T follicular helper cell (primary cell): ENCODE measurements at regions not wholly inside any gene's neighbourhood (a gene's known extent, or its start where the extent isn't known, plus 50 kb on each side); places are given as distances from the start of the nearest gene placed in this dataset.
"Not testable (repeated sequence)": the region's sequence is repeated elsewhere in the genome, so short reads cannot be mapped to it uniquely, and the experiment has no call there.

ENCODE experiments used
- DNase-seq: peaks from one replicate; pipeline ENCODE4 v3.0.0-alpha.2; 2020; ENCODE audit warnings: low read depth

DNA sequence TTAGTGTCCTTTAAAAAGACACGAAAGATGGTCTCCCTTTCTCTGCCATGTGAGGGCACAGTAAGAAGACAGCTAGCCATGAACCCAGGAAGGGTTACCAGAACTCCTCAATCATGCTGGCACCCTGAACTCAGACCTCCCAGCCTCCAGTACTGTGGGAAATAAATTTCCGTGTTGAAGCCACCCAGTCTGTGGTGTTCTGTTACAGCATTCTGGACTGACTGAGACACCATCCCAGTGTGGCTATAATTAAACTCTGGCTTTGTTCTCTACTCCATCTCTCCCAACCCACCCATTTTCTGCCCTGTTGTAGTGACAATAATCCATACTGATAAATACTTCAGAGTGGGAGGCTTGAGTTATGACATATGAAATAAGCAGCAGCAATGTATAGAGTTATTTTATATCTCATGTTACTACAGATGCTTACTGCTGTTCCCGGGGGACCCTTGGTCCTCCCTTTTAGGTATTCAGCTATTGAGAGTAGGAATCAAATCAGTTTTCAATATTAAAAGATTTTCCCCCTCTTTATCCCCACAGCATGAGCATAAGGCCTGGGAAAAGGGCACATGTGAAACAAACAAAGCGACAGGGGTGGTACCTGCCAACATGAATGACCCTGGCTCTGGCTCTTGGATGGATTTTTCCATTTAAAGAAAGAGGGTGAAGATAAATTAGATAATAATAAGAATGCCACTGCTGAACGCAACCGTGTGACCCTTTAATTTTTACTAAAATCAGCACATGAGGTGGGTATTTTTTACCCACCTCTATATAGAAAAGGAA lies 224.3 kb upstream of the SLC35B3 start:
- DNase-seq: no peak

DNA sequence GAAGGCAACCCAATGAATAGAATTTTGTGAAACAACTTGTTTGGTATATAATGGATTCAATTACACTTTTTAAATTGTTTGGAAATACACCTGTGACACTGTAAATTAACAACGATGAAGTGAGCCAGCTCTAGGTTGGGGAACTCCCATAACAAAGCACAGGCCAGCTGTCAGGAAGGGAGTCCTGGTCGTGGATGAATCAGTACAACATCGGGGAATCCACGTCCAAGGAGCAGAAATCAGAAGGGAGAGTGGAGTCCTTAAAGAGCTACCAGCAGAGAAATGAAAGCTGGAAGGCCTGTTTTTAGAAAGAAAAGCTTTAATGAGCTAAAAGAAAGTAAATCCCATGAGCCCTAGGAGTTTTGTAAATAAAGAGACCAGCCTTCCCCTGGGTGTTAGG lies 223.1 kb upstream of the SLC35B3 start:
- no peak for DNase-seq

GRCh38 chr6:8657522-8657921 lies 222.2 kb upstream of the SLC35B3 start:
- DNase-seq: no peak

DNA sequence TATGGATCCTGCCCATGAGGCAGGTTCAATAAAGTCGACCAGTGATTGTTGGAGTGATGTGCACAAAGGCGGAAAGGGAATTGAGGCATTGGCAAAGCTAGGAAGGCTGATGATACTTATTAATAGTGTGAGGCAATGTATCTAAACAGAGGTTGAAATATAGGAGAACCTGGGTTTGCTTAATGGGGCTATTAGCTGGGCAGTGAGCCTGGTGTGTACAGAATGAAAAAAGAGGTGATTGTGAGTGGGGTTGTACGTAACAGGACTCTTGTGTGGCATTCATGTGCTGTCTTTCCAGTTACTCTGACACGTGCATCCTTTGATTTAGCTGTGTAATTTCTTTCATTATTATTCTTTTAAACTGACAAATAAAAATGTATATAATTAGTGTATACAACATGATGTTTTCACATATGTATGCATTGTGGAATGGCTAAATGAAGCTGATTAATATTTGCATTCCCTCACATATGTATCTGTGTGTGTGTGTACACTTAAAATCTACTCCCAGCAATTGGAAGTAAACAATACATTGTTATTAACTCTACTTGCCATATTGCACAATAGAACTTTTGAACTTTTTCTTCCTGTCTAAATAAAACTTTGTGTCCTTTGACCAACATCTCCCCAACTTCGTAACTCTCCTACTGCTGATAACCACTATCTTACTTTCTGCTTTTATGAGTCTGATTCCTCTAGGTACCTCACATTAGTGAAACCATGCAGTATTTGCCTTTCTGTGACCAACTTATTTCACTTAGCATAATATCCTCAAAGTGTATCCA lies 220.5 kb upstream of the SLC35B3 start:
- DNase-seq: no peak

DNA sequence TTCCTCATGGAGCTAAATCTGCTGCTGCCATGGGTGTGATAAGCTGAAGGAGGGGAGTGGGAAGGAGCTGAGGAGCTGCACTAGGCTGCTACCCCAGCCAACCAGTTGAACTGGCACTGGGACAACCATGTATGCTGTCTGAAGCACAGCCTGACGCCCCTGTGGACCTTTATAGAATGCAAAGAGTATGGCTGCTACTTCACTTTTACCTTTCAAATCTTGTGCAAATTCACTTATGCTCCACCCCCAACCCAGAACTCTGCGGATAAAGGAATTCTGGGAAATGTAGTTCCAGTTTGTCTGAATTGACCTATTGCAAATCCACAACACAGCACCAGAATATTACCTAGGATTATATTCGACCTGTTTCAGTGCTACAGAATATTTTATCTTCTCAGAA lies 217.4 kb upstream of the SLC35B3 start:
- no peak for DNase-seq

DNA sequence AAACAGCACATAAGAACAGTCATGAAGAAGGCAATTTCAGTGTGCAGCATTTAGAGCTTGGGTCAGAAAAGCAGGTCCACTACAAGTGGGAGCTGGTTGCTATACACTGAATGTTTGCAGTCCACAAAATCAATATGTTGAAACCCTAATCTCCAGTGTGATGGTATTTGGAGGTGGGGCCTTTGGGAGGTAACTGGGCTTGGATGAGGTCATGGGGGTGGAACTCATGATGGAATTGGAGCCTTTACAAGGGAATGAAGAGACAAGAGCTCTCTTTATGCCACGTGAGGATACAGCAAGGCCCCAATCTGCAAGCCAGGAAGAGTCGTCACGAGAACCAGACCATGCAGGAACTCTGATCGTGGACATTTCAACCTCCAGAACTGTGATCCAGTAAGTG lies 216.7 kb upstream of the SLC35B3 start:
- no peak for DNase-seq

DNA sequence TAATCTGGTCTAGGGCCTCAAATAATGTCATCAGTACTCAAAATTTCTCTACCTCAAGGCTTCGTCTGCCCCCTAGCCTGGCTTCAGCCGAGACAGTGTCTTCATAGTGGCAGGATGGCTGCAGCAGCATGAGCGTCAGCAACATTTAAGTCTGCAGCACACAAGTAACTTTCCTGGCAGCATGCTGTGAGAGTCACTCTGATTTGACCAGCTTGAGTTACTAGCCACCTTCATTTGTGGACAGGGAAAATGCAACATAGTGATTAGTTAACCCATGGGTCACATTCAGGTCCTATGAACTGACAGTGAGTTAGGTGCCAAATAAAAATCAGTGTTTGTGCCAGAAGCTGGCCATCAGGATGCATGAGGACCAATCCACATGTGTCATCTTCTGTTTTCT lies 209.9 kb upstream of the SLC35B3 start:
- DNase-seq: no peak

DNA sequence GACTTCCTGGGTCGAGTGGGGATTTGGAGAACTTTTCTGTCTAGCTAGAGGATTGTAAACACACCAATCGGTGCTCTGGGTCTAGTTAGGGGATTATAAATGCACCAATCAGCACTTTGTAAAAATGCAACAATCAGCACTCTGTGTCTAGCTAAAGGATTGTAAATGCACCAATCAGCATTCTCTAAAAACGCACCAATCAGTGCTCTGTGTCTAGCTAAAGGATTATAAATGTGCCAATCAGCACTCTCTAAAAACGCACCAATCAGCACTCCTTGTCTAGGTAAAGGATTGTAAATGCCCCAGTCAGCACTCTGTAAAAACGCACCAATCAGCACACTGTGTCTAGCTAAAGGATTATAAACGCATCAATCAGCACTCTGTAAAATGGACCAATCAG lies 209.0 kb upstream of the SLC35B3 start:
- no peak for DNase-seq

GRCh38 chr6:8642854-8643253 lies 207.5 kb upstream of the SLC35B3 start:
- no peak for DNase-seq

GRCh38 chr6:8642131-8642530 lies 206.8 kb upstream of the SLC35B3 start:
- DNase-seq: no peak

DNA sequence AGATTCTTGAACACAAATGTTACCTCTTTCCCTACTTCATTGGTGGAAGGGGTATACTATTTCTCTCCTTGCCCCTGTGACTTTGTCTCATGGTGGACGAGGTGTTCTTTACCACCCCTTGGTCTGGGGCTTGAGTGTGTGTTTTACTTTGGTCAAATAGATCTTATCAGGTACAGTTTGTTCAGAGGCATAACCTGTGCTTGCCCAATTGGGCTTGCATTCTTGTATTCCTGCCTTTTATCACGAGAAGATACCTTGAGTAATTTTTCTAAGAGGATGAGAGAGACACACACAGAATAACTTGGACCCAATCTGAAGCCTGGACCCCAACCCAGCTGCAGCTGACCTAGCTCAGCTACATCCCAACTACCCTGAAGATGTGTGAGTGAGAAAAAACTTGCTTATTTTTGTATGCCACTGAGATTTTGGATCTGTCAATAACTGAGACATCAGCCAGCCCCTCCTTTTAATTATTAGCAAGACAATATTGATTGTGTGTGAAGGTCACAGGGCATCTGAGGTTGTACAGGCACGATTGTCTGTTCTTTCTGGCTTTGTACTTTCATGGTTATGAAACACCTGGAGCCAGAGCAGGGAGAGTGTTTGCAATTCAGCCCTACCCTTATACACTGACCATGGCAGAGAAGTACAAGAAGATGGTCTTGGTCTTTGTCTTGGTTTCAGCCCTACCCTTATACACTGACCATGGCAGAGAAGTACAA lies 204.7 kb upstream of the SLC35B3 start:
- no peak for DNase-seq

- no peak for DNase-seq
Measured at GRCh38 chr6:8637896-8638597, 202.7 kb upstream of the SLC35B3 start.

- DNase-seq: no peak
Measured at GRCh38 chr6:8633762-8634161, 198.4 kb upstream of the SLC35B3 start.

GRCh38 chr6:8628736-8629135 lies 193.4 kb upstream of the SLC35B3 start:
- no peak for DNase-seq

DNA sequence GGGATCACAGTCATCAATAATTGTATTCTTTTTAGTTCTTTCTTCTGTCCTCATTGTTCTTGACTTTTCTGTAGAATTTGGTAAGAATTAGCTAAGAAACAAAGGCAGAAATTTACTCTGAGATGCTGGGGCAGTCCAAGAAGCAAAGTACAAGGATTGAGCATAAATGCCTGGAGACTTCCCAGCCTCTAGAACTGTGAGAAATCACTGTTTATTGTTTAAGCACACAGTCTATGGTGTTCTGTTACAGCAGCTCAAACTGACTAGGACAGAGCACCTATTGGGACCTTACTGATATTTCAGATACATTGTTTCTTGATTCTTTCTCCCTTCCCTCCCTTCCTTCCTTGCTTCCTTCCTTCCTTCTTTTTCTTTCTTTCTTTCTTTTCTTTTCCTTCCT lies 192.7 kb upstream of the SLC35B3 start:
- DNase-seq: no peak

DNA sequence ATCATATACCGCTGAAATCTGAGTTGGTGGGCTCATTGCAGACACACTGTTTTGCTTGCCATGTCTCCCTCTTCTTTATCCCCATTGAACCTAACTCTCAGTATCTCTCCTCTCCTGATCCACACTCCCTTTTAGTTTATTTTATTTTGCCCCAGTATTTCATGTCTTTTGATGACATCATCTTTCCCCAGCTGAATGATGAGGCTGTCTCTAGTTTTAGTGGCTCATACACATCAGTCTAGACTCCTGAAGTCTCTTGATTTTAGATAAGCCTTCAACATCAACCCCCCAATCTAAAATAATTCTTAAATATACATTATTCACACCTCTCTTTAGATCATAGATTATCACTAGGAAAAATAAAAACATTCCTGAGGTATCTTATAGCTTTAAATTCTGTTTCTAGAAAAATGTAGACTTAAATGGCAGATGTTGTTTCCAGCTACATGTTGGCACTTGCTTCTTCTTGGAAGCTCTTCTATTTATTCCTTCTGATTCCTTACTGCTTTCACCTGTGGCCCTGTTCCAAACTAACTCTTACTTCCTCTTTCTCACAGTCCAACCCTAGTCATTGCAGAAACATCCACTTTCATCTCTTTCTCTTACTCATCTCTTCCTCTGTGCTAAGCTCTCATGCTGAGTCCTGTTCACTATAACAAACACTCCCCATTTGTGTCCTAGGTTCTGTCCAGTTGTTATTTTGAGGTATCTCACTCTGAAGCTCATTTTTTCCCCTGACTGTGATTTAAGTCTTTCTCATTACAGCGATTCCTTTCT lies 191.9 kb upstream of the SLC35B3 start:
- DNase-seq: no peak

DNA sequence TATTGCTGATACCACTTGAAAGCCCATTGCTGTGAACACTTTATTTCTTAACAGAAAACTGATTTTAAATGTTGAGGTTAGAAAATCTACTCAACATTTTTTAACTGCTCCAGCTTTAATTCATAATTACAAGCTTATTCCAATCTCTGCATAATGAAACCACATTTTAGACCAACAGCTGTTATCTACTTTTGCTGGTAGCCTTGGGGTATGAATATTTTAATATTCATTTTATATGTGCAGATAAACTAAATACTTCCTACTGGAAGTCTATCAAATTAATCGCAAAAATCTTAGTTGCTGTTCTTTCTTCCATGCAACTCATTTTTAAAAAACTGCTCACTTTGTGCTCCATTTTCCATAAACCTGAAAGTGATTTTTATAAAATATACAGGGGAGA lies 189.3 kb upstream of the SLC35B3 start:
- DNase-seq: no peak

- no peak for DNase-seq
Measured at GRCh38 chr6:8623441-8623840, 188.1 kb upstream of the SLC35B3 start.

DNA sequence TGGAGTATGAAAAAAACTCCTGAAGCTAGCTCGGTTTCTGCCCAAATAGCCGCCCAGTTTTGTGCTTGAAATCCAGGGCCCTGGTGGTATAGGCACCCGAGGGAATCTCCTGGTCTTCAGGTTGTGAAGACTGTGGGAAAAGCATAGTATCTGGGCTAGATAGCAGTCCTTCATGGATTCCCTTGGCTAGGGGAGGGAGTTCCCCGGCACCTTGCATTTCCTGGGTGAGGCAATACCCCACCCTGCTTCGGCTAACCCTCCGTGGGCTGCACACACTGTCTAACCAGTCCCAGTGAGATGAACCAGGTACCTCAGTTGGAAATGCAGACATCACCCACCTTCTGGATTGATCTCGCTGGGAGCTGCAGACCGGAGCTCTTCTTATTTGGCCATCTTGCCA lies 184.5 kb upstream of the SLC35B3 start:
- no peak for DNase-seq

- DNase-seq: not testable (repeated sequence)
Measured at GRCh38 chr6:8619408-8619807, 184.1 kb upstream of the SLC35B3 start.

DNA sequence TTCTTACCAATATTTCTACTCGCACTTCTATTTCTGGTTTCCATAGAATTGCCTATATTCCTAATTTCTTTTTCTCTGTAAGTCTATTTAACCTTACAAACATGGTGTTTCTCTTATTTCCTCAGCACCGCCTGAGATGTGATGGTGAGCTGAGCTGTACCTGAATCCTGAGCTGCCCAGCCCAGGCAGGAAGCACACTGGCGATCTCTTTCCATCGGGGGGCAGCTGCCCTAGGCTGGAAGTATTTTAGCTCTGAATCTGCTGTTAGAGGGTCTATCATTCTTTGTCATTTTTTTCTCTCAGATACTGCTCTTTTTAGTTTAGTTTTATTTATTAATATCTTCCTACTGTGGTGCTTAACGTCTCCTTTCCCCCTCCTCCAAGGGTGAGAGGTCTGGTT lies 173.4 kb upstream of the SLC35B3 start:
- no peak for DNase-seq
